SU-DHL-6 (cell line): ENCODE measurements at regions not wholly inside any gene's neighbourhood (a gene's known extent, or its start where the extent isn't known, plus 50 kb on each side); places are given as distances from the start of the nearest gene placed in this dataset.

Source experiments
- EZH2phosphoT487 ChIP-seq: fragments of 200-600 bp; sonication (generic), shearing (Covaris generic); conservative IDR thresholded peaks from 2 replicates; pipeline ENCODE4 v1.6.1; 2018; ENCODE audit warnings: mild to moderate bottlenecking, antibody characterized with exemption, low read length, moderate library complexity, mixed read lengths
- TF ChIP-seq, protein P1 (sequence below): fragments of 200-600 bp; sonication (generic); IDR thresholded peaks from one replicate; pipeline ENCODE4 v1.5.1; 2017; ENCODE audit warnings: antibody characterized with exemption, mild to moderate bottlenecking, low read length, moderate library complexity; ENCODE audit not compliant: insufficient read depth, poor library complexity, severe bottlenecking

DNA sequence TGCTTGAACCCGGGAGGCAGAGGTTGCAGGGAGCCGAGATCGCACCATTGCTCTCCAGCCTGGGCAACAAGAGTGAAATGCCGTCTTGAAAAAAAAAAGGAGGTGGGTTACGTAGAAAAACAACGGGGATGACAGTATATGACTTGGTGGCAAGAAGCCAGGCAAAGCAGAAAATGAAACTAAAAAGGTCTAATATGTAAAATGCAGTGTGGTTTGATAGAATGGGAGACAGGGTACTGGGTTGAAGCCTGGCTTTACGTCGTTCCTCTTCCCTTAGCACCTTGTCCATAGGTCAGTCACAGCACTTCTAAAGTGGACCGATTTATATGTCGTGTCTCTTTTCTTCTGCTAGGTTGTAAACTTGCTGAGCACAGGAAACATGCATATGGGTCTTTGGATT lies 274.9 kb upstream of the ZC3H12C start:
- TF ChIP-seq, protein P1, sequence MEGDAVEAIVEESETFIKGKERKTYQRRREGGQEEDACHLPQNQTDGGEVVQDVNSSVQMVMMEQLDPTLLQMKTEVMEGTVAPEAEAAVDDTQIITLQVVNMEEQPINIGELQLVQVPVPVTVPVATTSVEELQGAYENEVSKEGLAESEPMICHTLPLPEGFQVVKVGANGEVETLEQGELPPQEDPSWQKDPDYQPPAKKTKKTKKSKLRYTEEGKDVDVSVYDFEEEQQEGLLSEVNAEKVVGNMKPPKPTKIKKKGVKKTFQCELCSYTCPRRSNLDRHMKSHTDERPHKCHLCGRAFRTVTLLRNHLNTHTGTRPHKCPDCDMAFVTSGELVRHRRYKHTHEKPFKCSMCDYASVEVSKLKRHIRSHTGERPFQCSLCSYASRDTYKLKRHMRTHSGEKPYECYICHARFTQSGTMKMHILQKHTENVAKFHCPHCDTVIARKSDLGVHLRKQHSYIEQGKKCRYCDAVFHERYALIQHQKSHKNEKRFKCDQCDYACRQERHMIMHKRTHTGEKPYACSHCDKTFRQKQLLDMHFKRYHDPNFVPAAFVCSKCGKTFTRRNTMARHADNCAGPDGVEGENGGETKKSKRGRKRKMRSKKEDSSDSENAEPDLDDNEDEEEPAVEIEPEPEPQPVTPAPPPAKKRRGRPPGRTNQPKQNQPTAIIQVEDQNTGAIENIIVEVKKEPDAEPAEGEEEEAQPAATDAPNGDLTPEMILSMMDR, result no peak
- no peak for TF ChIP-seq EZH2phosphoT487
